TTC549 (cell line): ENCODE measurements at regions not wholly inside any gene's neighbourhood (a gene's known extent, or its start where the extent isn't known, plus 50 kb on each side); places are given as distances from the start of the nearest gene placed in this dataset.

Source experiments
- FAIRE-seq: peaks from 2 replicates; lab custom pipeline; 2012; peaks lifted over from hg19 to GRCh38; lab: Jason Lieb, UNC

- no peak for FAIRE-seq
These were observed 470.2 kb downstream of the TXNL1 start for GRCh38 chr18:56168049-56168781.

- no peak for FAIRE-seq
These were observed 471.0 kb downstream of the TXNL1 start for GRCh38 chr18:56167366-56167765.

GRCh38 chr18:56166914-56167313, 471.5 kb downstream of the TXNL1 start:
- no peak for FAIRE-seq

GRCh38 chr18:56165601-56166355, 472.6 kb downstream of the TXNL1 start:
- no peak for FAIRE-seq

- no peak for FAIRE-seq
These were observed 475.8 kb downstream of the TXNL1 start for GRCh38 chr18:56162311-56163265.

GRCh38 chr18:56161566-56162260, 476.7 kb downstream of the TXNL1 start:
- no peak for FAIRE-seq

GRCh38 chr18:56158676-56159075, 479.7 kb downstream of the TXNL1 start:
- no peak for FAIRE-seq

GRCh38 chr18:56157541-56157940, 480.9 kb downstream of the TXNL1 start:
- no peak for FAIRE-seq

- FAIRE-seq, result no peak
These were observed 485.7 kb downstream of the TXNL1 start for GRCh38 chr18:56152551-56153310.

- FAIRE-seq, result no peak
These were observed 490.0 kb downstream of the TXNL1 start for GRCh38 chr18:56148373-56148772.

GRCh38 chr18:56146565-56146964, 491.8 kb downstream of the TXNL1 start:
- no peak for FAIRE-seq

- FAIRE-seq, result no peak
These were observed 496.4 kb downstream of the TXNL1 start for GRCh38 chr18:56142001-56142400.

- FAIRE-seq, result no peak
These were observed 498.6 kb downstream of the TXNL1 start for GRCh38 chr18:56139792-56140254.

GRCh38 chr18:56139372-56139771, 499.0 kb downstream of the TXNL1 start:
- FAIRE-seq, result no peak

- no peak for FAIRE-seq
These were observed 502.3 kb downstream of the TXNL1 start for GRCh38 chr18:56136105-56136504.

- FAIRE-seq, result no peak
These were observed 507.9 kb downstream of the TXNL1 start for GRCh38 chr18:56130481-56130880.

GRCh38 chr18:56128153-56128791, 510.1 kb downstream of the TXNL1 start:
- FAIRE-seq, result no peak

- FAIRE-seq, result no peak
These were observed 510.9 kb downstream of the TXNL1 start for GRCh38 chr18:56127322-56128099.

GRCh38 chr18:56124186-56124585, 514.2 kb downstream of the TXNL1 start:
- FAIRE-seq, result no peak

GRCh38 chr18:56121669-56122068, 516.7 kb downstream of the TXNL1 start:
- no peak for FAIRE-seq
